A549 (cell line): ENCODE measurements at regions not wholly inside any gene's neighbourhood (a gene's known extent, or its start where the extent isn't known, plus 50 kb on each side); places are given as distances from the start of the nearest gene placed in this dataset.

ENCODE experiments used
- CEBPB ChIP-seq, 2 experiments: fragments of >200 bp in 1 of 2; sonication (Bioruptor Twin) in 1 of 2; formaldehyde crosslinking in 1 of 2; IDR thresholded peaks; 2 replicates each; pipeline ENCODE4 v1.6.1; 2012 to 2016
- CTCF ChIP-seq: fragments of >200 bp; sonication (Bioruptor Twin); formaldehyde crosslinking; IDR thresholded peaks from 3 replicates; pipeline ENCODE4 v1.5.1; 2016
- EP300 ChIP-seq, 2 experiments: fragments of >200 bp; sonication (Bioruptor Twin); formaldehyde crosslinking; IDR thresholded peaks; 2 replicates in 1 of 2; 3 replicates in 1 of 2; pipeline ENCODE4 v1.6.1; 2016 to 2017
- HDAC2 ChIP-seq: fragments of 200-600 bp; sonication (generic); IDR thresholded peaks from 2 replicates; pipeline ENCODE4 v1.6.1; 2016
- HOXA7 ChIP-seq: fragments of 250-450 bp; sonication (Bioruptor Pico); IDR thresholded peaks from 2 replicates; pipeline ENCODE4 v1.5.0; 2020; ENCODE audit warnings: mild to moderate bottlenecking, moderate library complexity
- MYC ChIP-seq: IDR thresholded peaks from 2 replicates; pipeline ENCODE4 v1.6.1; 2012; ENCODE audit warnings: mild to moderate bottlenecking, inconsistent platforms, low read length, improper control_type of control experiment, borderline replicate concordance
- NPAS2 ChIP-seq: fragments of 250-450 bp; sonication (Bioruptor Pico); IDR thresholded peaks from 2 replicates; pipeline ENCODE4 v1.8.0; 2022; ENCODE audit warnings: mild to moderate bottlenecking, moderate library complexity, borderline replicate concordance
- POLR2A ChIP-seq: IDR thresholded peaks from 2 replicates; pipeline ENCODE4 v1.6.1; 2012; ENCODE audit warnings: mild to moderate bottlenecking, low read length
- SMC3 ChIP-seq: fragments of >200 bp; sonication (Bioruptor Twin); formaldehyde crosslinking; IDR thresholded peaks from 3 replicates; pipeline ENCODE4 v1.6.1; 2018; ENCODE audit warnings: inconsistent platforms
- SREBF2 ChIP-seq: fragments of 450-650 bp; IDR thresholded peaks from 2 replicates; pipeline ENCODE4 v1.6.1; 2014; ENCODE audit warnings: mild to moderate bottlenecking, moderate library complexity
- TF ChIP-seq, protein P1 (sequence below): fragments of 250-450 bp; sonication (Bioruptor Pico); IDR thresholded peaks from 2 replicates; pipeline ENCODE4 v1.5.0; 2021; ENCODE audit warnings: mild to moderate bottlenecking, moderate library complexity, borderline replicate concordance
- TF ChIP-seq, protein P2 (sequence below): fragments of 200-600 bp; sonication (generic); IDR thresholded peaks from 2 replicates; pipeline ENCODE4 v1.6.1; 2016; ENCODE audit warnings: antibody characterized with exemption, mild to moderate bottlenecking, moderate library complexity

DNA sequence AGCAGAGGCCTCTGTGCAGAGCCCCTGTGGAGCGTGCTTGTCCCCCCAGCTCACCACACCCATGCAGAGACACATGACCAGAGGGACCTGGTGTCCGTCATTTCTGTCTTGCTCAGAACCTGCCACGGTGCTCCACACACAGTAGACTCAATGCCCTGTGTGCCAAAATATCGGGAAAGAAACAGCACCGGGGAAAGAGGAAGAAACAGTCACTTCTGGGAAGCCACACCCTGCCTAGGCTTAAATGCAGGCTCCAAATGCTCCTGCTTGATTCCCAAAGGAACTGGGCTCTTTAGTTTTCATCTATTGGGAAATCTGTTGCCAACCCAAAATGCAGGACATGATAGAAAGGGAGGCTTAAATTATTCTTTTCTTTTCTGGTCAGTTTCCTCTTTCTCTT, 503.9 kb downstream of the CD83 start:
- TF ChIP-seq CTCF, result no peak
- TF ChIP-seq MYC, result no peak
- no peak for TF ChIP-seq EP300 (IDR thresholded peaks at IDR 0.05)
- no peak for TF ChIP-seq SMC3
- TF ChIP-seq, protein P1, sequence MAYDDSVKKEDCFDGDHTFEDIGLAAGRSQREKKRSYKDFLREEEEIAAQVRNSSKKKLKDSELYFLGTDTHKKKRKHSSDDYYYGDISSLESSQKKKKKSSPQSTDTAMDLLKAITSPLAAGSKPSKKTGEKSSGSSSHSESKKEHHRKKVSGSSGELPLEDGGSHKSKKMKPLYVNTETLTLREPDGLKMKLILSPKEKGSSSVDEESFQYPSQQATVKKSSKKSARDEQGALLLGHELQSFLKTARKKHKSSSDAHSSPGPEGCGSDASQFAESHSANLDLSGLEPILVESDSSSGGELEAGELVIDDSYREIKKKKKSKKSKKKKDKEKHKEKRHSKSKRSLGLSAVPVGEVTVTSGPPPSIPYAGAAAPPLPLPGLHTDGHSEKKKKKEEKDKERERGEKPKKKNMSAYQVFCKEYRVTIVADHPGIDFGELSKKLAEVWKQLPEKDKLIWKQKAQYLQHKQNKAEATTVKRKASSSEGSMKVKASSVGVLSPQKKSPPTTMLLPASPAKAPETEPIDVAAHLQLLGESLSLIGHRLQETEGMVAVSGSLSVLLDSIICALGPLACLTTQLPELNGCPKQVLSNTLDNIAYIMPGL (CRISPR knock-in tag), result no peak
- TF ChIP-seq CEBPB (IDR thresholded peaks at IDR 0.05), result no peak
- TF ChIP-seq HDAC2, result no peak
- no peak for TF ChIP-seq NPAS2 (CRISPR knock-in tag)
- no peak for TF ChIP-seq HOXA7 (CRISPR knock-in tag)
- TF ChIP-seq POLR2A, result no peak
- TF ChIP-seq SREBF2, result no peak
- TF ChIP-seq, protein P2, sequence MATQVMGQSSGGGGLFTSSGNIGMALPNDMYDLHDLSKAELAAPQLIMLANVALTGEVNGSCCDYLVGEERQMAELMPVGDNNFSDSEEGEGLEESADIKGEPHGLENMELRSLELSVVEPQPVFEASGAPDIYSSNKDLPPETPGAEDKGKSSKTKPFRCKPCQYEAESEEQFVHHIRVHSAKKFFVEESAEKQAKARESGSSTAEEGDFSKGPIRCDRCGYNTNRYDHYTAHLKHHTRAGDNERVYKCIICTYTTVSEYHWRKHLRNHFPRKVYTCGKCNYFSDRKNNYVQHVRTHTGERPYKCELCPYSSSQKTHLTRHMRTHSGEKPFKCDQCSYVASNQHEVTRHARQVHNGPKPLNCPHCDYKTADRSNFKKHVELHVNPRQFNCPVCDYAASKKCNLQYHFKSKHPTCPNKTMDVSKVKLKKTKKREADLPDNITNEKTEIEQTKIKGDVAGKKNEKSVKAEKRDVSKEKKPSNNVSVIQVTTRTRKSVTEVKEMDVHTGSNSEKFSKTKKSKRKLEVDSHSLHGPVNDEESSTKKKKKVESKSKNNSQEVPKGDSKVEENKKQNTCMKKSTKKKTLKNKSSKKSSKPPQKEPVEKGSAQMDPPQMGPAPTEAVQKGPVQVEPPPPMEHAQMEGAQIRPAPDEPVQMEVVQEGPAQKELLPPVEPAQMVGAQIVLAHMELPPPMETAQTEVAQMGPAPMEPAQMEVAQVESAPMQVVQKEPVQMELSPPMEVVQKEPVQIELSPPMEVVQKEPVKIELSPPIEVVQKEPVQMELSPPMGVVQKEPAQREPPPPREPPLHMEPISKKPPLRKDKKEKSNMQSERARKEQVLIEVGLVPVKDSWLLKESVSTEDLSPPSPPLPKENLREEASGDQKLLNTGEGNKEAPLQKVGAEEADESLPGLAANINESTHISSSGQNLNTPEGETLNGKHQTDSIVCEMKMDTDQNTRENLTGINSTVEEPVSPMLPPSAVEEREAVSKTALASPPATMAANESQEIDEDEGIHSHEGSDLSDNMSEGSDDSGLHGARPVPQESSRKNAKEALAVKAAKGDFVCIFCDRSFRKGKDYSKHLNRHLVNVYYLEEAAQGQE, result no peak
